Anterior cingulate cortex (tissue), 58 donors: ENCODE measurements at regions not wholly inside any gene's neighbourhood (a gene's known extent, or its start where the extent isn't known, plus 50 kb on each side); places are given as distances from the start of the nearest gene placed in this dataset.
"Not testable (repeated sequence)": the region's sequence is repeated elsewhere in the genome, so short reads cannot be mapped to it uniquely, and the experiment has no call there.

Experiments used
- DNase-seq, 58 donors: peaks; one replicate each; lab custom pipeline; 2025; lab: John Stamatoyannopoulos, UW

- DNase-seq, result not testable (repeated sequence)
Observed at GRCh38 chr17:71599583-71599982, 521.2 kb upstream of the SOX9 start.

GRCh38 chr17:71600137-71600789, 520.6 kb upstream of the SOX9 start:
- DNase-seq, result no peak

GRCh38 chr17:71601894-71602504, 518.8 kb upstream of the SOX9 start:
- no peak for DNase-seq

- DNase-seq, result no peak
Observed at GRCh38 chr17:71613996-71614395, 506.8 kb upstream of the SOX9 start.

DNA sequence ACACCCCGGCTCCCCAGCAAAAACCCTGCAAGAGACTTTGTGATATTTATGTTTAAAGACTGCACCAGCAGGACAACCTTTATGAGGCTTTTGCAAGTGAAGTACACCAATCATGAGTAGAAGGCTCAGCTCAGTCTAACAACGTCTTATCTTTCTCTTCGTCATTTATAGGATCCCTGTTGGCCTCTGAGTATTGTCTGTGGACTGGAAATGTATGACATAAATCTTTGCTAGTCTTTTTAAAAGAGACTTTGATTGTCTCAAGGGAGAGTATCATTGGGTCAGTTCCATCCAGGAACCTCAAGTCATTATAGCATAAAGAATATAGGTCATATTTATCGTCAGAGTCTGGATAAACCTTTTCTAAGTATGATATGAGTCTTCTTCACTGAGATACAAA, 505.0 kb upstream of the SOX9 start:
- no peak for DNase-seq

DNA sequence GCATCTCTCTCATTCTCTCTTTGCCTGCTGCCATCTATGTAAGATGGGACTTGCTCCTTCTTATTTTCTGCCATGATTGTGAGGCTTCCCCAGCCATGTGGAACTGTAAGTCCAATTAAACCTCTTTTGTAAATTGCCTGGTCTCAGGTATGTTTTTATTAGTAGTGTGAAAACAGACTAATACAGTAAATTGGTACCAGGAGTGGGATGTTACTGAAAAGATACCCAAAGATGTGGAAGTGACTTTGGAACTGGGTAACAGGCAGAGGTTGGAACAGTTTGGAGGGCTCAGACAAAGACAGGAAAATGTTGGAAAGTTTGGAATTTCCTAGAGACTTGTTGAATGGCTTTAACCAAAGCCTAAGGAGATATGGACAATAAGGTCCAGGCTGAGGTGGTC, 503.1 kb upstream of the SOX9 start:
- not testable (repeated sequence) for DNase-seq

GRCh38 chr17:71625330-71625729, 495.5 kb upstream of the SOX9 start:
- DNase-seq, result no peak

DNA sequence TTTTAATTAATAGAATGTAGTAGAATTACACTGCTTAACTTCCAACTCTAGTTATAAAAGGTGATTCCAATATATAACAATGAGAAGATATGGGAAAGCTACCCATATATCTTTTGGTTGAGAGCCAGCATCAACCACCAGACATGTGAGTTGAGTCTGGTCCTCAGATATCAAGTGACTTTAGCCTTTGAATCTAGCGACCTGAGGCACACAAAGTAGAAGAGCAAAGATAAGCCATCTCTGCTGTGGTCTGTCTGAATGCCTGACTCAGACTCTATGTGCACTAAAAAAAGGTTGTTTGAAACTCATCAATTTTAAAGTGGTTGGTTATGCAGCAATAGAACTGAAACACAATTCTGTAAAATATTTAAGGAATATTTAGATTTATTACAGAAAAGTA, 492.5 kb upstream of the SOX9 start:
- no peak for DNase-seq

- no peak for DNase-seq
Observed at GRCh38 chr17:71631483-71631882, 489.3 kb upstream of the SOX9 start.

DNA sequence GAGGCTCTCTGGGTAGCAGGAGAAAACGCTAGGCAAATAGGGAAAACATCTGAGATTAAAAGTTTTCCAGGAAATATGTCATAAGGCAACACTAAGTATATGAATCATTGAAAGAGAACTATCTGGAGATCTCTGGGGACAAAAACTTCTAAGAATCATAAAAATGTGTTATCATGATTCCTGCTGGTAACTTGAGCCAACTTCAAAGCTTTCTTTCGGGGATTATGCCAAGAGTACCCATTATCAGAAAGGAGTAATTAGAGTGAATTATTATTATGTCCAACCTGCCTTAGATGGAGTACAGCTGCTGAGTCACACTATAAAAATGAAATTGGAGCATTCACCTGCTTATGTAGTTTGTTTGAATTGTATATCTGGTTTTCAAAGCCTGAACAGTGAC, 488.5 kb upstream of the SOX9 start:
- DNase-seq, result no peak

DNA sequence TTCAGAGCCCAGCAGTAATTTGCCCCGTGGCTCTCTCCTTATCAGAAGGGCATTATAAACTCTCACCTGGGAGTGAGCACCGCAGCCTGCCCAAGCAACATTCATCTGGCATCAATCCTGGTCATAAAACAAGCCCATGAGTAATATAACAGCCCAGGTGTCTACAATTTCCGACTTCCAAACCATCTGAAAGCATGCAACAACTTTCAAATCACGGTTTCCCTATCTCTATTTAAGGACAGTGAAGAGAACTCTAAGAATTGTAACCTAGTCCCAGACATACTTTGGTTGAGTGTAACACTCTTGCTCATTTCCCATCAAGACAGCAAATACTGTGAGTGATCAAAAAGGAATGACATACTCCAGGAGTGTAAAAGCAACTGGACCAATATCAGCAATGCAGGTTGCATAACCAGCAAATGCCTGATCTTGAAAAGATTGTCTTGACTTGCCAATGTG, 487.4 kb upstream of the SOX9 start:
- DNase-seq, result no peak

GRCh38 chr17:71634376-71634775, 486.4 kb upstream of the SOX9 start:
- no peak for DNase-seq

- DNase-seq, result no peak
Observed at GRCh38 chr17:71635187-71635586, 485.6 kb upstream of the SOX9 start.

GRCh38 chr17:71636644-71637043, 484.2 kb upstream of the SOX9 start:
- no peak for DNase-seq

DNA sequence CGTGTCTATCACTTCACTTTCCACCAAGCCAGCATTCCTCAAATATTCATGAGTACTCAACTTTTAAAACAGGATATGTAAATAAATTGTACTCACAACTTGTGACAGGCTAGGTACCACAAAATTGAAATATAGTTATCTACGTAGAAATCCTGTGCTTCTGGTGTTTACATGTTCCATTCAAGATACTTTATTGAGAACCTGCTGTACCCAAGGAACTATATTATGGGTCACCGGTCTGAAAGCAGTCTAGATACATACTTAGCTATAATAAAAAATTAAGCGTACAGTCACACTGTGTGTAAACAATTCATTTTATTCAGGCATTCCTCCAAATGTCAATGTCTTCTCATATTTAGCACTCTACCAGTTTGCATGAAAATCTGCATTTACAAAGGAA, 482.2 kb upstream of the SOX9 start:
- no peak for DNase-seq

GRCh38 chr17:71639865-71640264, 481.0 kb upstream of the SOX9 start:
- DNase-seq, result no peak

DNA sequence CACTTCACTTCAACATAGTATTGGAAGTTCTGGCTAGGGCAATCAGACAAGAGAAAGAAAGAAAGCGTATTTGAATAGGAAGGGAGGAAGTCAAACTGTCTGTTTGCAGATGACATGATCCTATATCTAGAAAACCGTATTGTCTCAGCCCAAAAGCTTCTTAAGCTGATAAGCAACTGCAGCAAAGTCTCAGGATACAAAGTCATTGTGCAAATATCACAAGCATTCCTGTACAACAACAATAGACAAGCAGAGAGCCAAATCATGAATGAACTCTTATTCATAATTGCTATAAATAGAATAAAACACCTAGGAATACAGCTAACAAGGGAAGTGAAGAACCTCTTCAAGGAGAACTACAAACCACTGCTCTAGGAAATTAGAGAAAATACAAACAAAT, 473.9 kb upstream of the SOX9 start:
- DNase-seq, result not testable (repeated sequence)

DNA sequence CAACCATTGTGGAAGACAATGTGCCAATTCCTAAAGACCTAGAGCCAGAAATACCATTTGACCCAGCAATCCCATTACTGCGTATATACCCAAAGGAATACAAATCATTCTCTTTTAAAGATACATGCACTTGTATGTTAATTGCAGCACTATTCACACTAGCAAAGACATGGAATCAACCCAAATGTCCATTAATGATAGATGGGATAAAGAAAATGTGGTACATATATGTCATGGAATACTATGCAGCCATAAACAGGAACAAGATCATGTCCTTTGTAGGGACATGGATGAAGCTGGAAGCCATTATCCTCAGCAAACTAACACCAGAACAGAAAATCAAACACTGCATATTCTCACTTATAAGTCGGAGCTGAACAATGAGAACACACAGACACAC, 472.5 kb upstream of the SOX9 start:
- DNase-seq, result not testable (repeated sequence)

GRCh38 chr17:71649941-71650350, 470.9 kb upstream of the SOX9 start:
- DNase-seq, result no peak

- no peak for DNase-seq
Observed at GRCh38 chr17:71655542-71655941, 465.3 kb upstream of the SOX9 start.

- no peak for DNase-seq
Observed at GRCh38 chr17:71656964-71657858, 463.6 kb upstream of the SOX9 start.
